Left ventricle myocardium inferior (tissue), 1 donor: ENCODE measurements at regions not wholly inside any gene's neighbourhood (a gene's known extent, or its start where the extent isn't known, plus 50 kb on each side); places are given as distances from the start of the nearest gene placed in this dataset.
A peak's percentile ranks its signal among the peaks of the same experiment; 100 is the strongest.

Experiments used
- DNase-seq: peaks from one replicate; pipeline ENCODE4 v3.0.0-alpha.2; 2020
- H3K27ac ChIP-seq: fragments of 200-600 bp; replicated peaks from 2 replicates; pipeline ENCODE4 v1.8.0; 2021
- H3K27me3 ChIP-seq: fragments of 200-600 bp; 2 replicates; pipeline ENCODE4 v1.8.0; 2021; ENCODE audit warnings: low read depth
- H3K36me3 ChIP-seq: fragments of 200-600 bp; 2 replicates; pipeline ENCODE4 v1.8.0; 2021
- H3K4me1 ChIP-seq: fragments of 200-600 bp; 2 replicates; pipeline ENCODE4 v1.8.0; 2021
- H3K4me3 ChIP-seq: fragments of 200-600 bp; 2 replicates; pipeline ENCODE4 v1.8.0; 2021; ENCODE audit warnings: mild to moderate bottlenecking, moderate library complexity
- H3K9me3 ChIP-seq: fragments of 200-600 bp; replicated peaks from 2 replicates; pipeline ENCODE4 v1.8.0; 2021
- intact Hi-C: fragments of 100-400 bp; cut with micrococcal nuclease; formaldehyde crosslinking; loops from one replicate; pipeline ENCODE4 v1.11.0; 2022
- TF ChIP-seq, protein P1 (sequence below): fragments of 200-600 bp; IDR thresholded peaks from 2 replicates; pipeline ENCODE4 v1.8.0; 2021; ENCODE audit warnings: antibody characterized with exemption, mild to moderate bottlenecking, borderline replicate concordance
- donor health status: DM: no; HTN: yes; CAD: no; lungs with severe emphysema.

DNA sequence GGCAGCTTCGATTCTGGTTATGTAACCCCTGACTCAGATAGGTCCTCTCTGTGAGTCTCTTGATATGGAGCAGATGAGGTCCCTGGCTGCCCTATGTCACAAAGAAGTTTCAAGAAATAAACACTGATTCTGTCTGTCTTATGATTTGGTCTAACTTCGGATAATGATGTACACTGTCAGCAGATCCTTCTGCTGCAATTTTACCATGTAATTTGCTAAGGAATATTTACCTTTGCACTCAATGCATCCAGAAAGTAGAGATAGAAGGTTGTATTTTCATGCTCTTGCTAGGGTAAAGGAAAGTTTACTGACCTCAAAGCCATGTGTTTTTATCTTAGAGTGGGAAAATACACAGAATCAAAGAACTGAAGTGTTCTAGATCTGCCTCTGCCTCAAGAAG, 98.2 kb downstream of the KLF5 start:
- DNase-seq, result no peak
- intact Hi-C loops, result no loop called here
- H3K9me3 ChIP-seq, result peaks cover 19% of the 10 kb centered on the region
- TF ChIP-seq, protein P1, sequence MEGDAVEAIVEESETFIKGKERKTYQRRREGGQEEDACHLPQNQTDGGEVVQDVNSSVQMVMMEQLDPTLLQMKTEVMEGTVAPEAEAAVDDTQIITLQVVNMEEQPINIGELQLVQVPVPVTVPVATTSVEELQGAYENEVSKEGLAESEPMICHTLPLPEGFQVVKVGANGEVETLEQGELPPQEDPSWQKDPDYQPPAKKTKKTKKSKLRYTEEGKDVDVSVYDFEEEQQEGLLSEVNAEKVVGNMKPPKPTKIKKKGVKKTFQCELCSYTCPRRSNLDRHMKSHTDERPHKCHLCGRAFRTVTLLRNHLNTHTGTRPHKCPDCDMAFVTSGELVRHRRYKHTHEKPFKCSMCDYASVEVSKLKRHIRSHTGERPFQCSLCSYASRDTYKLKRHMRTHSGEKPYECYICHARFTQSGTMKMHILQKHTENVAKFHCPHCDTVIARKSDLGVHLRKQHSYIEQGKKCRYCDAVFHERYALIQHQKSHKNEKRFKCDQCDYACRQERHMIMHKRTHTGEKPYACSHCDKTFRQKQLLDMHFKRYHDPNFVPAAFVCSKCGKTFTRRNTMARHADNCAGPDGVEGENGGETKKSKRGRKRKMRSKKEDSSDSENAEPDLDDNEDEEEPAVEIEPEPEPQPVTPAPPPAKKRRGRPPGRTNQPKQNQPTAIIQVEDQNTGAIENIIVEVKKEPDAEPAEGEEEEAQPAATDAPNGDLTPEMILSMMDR, result no peak
- H3K36me3 ChIP-seq, result no peaks in the 10 kb centered on the region
- H3K4me3 ChIP-seq, result no peak overlapping the region
- H3K27me3 ChIP-seq, result no peaks in the 10 kb centered on the region
- no peaks in the 10 kb centered on the region for H3K4me1 ChIP-seq
- H3K27ac ChIP-seq, result no peak overlapping the region

- intact Hi-C loops, result no loop called here
- Histone ChIP-seq H3K4me1 (peaks cover 1% of the 10 kb centered on the region), H3K36me3 (no peaks in the 10 kb centered on the region), H3K9me3 (no peaks in the 10 kb centered on the region), H3K4me3 (no peak overlapping the region), H3K27me3 (no peaks in the 10 kb centered on the region), H3K27ac (no peak overlapping the region)
- TF ChIP-seq, protein P1, result no peak
- no peak for DNase-seq
Measured at GRCh38 chr13:73146707-73147106, 87.9 kb downstream of the KLF5 start.

DNA sequence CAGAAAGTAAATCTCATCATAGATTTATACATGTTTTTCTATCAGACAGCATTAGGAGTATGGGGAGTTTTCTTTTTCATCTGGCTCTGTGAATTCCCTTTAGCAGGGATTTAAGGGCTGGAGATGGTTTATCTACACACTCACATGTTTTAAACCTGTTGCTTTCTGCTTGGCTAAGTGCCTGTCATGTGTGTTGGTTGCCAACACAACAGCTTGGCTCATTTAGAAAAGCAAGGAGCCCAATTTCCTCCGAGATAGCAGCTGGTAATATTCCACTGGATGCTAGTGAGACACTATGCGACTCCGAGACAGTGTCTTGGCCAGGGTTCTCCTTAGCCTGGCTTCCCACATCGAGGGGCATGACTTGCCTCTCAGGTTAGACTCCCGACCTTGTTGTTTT, 83.3 kb downstream of the KLF5 start:
- intact Hi-C loops, result no loop called here
- H3K27ac ChIP-seq, result no peak overlapping the region
- no peaks in the 10 kb centered on the region for H3K36me3 ChIP-seq
- TF ChIP-seq, protein P1, result no peak
- no peak for DNase-seq
- H3K9me3 ChIP-seq, result no peaks in the 10 kb centered on the region
- no peaks in the 10 kb centered on the region for H3K27me3 ChIP-seq
- no peak overlapping the region for H3K4me3 ChIP-seq
- peaks cover 9% of the 10 kb centered on the region for H3K4me1 ChIP-seq

GRCh38 chr13:73141292-73141771, 82.5 kb downstream of the KLF5 start:
- no peaks in the 10 kb centered on the region for H3K36me3 ChIP-seq
- peaks cover 9% of the 10 kb centered on the region for H3K4me1 ChIP-seq
- intact Hi-C loops, result no loop called here
- no peak for DNase-seq
- no peaks in the 10 kb centered on the region for H3K27me3 ChIP-seq
- peak overlapping the region; percentile 21 for H3K4me3 ChIP-seq
- TF ChIP-seq, protein P1, result no peak
- H3K9me3 ChIP-seq, result no peaks in the 10 kb centered on the region
- no peak overlapping the region for H3K27ac ChIP-seq

DNA sequence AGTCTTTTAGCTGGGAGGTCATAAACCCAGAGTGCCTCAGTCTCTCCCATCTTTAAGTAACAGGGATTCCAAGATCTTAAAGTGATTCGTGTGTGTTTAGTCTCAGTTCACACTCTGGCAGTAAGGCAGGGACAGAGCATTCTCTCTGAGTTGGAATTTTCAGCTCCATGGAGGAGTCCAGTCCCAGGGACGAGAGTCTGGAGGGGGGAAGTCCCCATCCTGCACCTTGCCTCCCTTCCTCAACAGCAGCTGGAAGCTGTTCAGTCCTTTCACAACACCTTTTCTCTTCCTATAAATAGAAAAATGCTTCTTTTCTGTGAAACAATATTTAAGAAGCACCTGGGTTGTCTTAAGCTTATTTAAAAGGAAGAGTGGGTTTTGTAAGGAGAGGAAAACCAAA, 82.0 kb downstream of the KLF5 start:
- DNase-seq, result no peak
- Histone ChIP-seq H3K36me3 (no peaks in the 10 kb centered on the region), H3K4me1 (peaks cover 9% of the 10 kb centered on the region), H3K4me3 (no peak overlapping the region), H3K27ac (no peak overlapping the region), H3K9me3 (no peaks in the 10 kb centered on the region), H3K27me3 (no peaks in the 10 kb centered on the region)
- intact Hi-C loops, result no loop called here
- TF ChIP-seq, protein P1, result no peak
